HG03066 (cell line): ENCODE measurements at regions not wholly inside any gene's neighbourhood (a gene's known extent, or its start where the extent isn't known, plus 50 kb on each side); places are given as distances from the start of the nearest gene placed in this dataset.

ENCODE experiments used
- ATAC-seq: cut with Tn5 transposase; IDR thresholded peaks from one replicate; pipeline ENCODE4 v1.9.1; 2021; ENCODE audit warnings: low read depth; ENCODE audit not compliant: unreplicated experiment

- no peak for ATAC-seq
These were observed 241.4 kb upstream of the ZNF462 start for GRCh38 chr9:106621313-106622163.

GRCh38 chr9:106622164-106622487 is 240.8 kb upstream of the ZNF462 start:
- ATAC-seq: no peak

GRCh38 chr9:106623558-106623957 is 239.4 kb upstream of the ZNF462 start:
- no peak for ATAC-seq

- no peak for ATAC-seq
These were observed 237.6 kb upstream of the ZNF462 start for GRCh38 chr9:106625259-106625789.

- ATAC-seq: no peak
These were observed 236.0 kb upstream of the ZNF462 start for GRCh38 chr9:106626936-106627335.

GRCh38 chr9:106632621-106633020 is 230.3 kb upstream of the ZNF462 start:
- ATAC-seq: no peak

GRCh38 chr9:106634183-106634582 is 228.8 kb upstream of the ZNF462 start:
- ATAC-seq: no peak

- no peak for ATAC-seq
These were observed 228.3 kb upstream of the ZNF462 start for GRCh38 chr9:106634641-106635040.

GRCh38 chr9:106637486-106637885 is 225.5 kb upstream of the ZNF462 start:
- no peak for ATAC-seq

GRCh38 chr9:106639873-106640568 is 222.9 kb upstream of the ZNF462 start:
- no peak for ATAC-seq

GRCh38 chr9:106643211-106643930 is 219.6 kb upstream of the ZNF462 start:
- ATAC-seq: no peak

GRCh38 chr9:106644661-106645060 is 218.3 kb upstream of the ZNF462 start:
- no peak for ATAC-seq

GRCh38 chr9:106648799-106649198 is 214.2 kb upstream of the ZNF462 start:
- no peak for ATAC-seq

GRCh38 chr9:106649664-106650063 is 213.3 kb upstream of the ZNF462 start:
- ATAC-seq: no peak

- ATAC-seq: no peak
These were observed 209.8 kb upstream of the ZNF462 start for GRCh38 chr9:106653213-106653612.

GRCh38 chr9:106655966-106656365 is 207.0 kb upstream of the ZNF462 start:
- ATAC-seq: no peak

GRCh38 chr9:106657926-106658325 is 205.0 kb upstream of the ZNF462 start:
- no peak for ATAC-seq

- ATAC-seq: no peak
These were observed 194.4 kb upstream of the ZNF462 start for GRCh38 chr9:106668534-106668933.

- ATAC-seq: no peak
These were observed 193.1 kb upstream of the ZNF462 start for GRCh38 chr9:106669835-106670234.

- no peak for ATAC-seq
These were observed 192.5 kb upstream of the ZNF462 start for GRCh38 chr9:106670418-106670817.

GRCh38 chr9:106675780-106676179 is 187.2 kb upstream of the ZNF462 start:
- no peak for ATAC-seq
